ENCODE measurements at regions not wholly inside any gene's neighbourhood (a gene's known extent, or its start where the extent isn't known, plus 50 kb on each side); places are given as distances from the start of the nearest gene placed in this dataset.
"Not testable (repeated sequence)": the region's sequence is repeated elsewhere in the genome, so short reads cannot be mapped to it uniquely, and the experiment has no call there.

- no peak for DNase-seq (ENCODE audit: low read depth in 4 of 4, low spot score in 3 of 4)
Measured at GRCh38 chr15:95041297-95041696, 809.9 kb downstream of the MCTP2 start.

DNA sequence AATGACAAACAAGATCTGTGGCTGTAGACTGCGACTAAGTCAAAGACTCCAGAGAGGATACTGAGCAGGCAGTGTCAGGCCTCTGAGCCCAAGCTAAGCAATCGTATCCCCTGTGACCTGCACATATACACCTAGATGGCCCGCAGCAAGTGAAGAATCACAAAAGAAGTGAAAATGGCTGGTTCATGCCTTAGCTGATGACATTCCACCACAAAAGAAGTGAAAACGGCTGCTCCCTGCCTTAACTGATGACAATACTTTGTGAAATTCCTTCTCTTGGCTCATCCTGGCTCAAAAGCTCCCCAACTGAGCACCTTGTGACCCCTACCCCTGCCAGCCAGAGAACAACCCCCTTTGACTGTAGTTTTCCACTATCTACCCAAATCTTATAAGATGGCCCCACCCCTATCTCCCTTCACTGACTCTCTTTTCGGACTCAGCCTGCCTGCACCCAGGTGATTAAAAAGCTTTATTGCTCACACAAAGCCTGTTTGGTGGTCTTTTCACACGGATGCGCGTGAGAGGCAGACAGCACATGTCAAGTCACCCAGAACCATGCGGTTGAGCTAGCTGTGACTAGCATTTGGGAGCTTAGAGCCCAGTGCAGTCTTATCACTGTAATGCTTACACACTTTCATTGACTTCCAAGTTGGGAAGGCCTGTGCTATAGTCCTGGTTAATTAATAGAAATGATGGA, 812.0 kb downstream of the MCTP2 start:
- not testable (repeated sequence) for DNase-seq (ENCODE audit: low read depth in 4 of 4, low spot score in 3 of 4)

DNA sequence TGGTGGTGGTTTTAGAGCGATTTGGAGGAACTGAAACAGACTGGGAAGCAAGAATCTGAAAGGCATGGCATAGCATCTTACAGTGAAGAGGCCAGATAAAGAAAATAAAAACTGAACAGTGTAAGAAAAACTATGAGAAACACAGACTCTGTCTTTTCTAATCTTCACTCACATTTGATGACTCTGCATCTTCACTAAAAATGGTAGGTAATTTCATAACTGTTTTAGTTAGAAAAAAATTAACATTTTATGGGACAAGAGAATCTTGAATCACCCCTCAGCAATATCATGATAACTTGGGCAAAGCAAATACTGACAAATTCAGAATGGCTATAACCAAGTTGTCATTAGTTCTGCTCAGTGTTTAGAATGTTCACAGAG, 812.6 kb downstream of the MCTP2 start:
- DNase-seq (ENCODE audit: low read depth in 4 of 4, low spot score in 3 of 4), result no peak

- no peak for DNase-seq (ENCODE audit: low read depth in 4 of 4, low spot score in 3 of 4)
Measured at GRCh38 chr15:95044745-95045417, 813.5 kb downstream of the MCTP2 start.

- no peak for DNase-seq (ENCODE audit: low read depth in 4 of 4, low spot score in 3 of 4)
Measured at GRCh38 chr15:95051861-95052260, 820.5 kb downstream of the MCTP2 start.

DNA sequence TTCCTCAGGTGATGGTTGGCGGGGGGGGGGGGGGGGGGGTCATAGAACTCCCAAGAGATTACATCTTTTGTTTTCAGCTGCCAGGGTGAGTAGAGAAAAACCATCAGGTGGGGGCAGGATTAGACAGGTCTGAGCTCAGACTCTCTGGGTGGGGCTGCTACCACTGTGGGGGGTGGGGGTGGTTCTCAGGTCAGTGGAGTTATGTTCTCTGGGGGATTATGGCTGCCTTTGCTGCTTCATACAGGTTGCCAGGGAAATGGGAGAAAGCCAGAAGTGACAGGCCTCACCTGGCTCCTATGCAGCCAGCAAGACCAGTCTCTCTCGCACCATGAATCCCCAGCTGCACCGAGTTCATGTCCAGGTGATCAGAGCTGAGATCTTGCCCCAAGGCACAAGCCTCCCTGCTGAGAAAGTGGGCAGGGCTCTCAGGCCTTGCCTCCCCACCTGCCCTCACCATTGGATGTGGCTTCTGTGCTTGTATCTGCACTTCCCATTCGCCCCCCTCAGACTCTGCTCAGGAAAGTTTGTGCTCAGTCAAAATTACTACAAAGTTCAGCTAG, 828.1 kb downstream of the MCTP2 start:
- DNase-seq (ENCODE audit: low read depth in 4 of 4, low spot score in 3 of 4), result no peak

DNA sequence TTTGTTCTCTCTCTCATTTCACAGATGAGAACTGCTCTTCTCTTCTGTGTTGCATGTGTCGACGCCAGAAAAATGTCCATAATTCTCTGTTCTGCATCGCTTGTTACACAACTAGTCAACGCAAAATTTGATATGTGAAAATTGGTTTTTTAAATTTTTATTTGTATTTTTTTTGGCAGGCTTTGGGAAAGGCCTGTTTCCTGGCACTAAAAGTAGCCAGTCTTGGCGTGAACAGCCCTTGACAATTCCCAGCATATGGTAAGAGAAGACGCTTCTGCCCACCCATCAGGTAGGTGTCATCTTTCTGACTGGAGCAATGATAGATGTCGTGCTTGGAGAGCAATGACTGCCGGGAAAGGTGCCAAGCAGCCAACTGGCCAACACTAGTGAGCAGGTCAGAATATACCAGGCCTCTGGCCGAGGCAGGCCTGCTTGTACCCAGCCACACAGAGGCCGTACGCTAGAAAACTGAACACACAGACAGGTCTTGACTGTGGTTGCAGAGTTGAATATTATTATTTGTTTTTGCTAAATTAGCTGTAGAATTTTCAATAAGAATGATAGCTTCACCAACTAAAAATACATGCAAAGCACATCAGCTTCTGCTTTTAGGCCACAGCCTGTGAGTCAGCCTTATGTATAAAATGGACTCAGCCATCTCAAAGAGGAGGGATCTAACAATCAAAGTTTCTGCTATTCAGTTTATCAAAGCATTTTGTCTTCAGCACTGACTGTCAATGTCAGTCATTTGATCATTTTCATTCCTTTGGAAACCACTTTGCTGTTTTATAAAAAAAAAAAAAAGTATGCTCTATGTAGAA, 837.5 kb downstream of the MCTP2 start:
- DNase-seq (ENCODE audit: low read depth in 4 of 4, low spot score in 3 of 4), result no peak

- DNase-seq (ENCODE audit: low read depth in 4 of 4, low spot score in 3 of 4), result no peak
Measured at GRCh38 chr15:95075792-95076677, 844.7 kb downstream of the MCTP2 start.

DNA sequence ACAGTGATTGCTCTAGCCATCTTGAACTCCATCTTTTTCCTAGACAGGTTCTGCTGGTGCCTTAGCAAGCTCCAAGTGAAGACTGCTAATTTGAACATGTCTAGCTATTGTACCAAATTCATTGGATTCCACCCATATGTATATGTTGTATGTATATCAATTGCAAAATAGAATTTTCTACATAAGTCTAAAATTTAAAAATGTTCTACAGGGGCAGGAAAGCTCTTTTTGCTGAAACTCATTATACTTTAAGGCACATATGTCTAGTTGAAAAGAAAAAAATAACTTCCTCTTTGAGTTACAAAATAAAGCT, 845.3 kb downstream of the MCTP2 start:
- no peak for DNase-seq (ENCODE audit: low read depth in 4 of 4, low spot score in 3 of 4)

DNA sequence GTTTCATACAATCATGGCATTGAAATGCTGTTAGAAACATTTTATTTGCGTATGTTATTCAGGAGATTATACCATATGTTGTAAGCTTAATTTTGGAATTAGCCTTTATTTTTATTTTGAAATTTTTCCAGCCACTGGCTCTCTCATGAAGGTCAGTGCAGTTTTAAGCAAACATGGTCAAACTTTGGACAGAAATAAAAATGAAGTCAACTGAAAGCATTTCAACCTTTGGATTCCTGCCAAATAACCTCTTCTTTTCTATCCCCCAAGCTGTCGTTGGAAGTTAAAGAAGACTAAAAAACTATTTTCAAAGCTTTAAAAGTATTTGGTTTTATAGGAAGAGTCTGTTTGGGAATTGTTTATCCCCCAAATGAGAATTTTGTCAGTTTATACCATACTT, 846.6 kb downstream of the MCTP2 start:
- no peak for DNase-seq (ENCODE audit: low read depth in 4 of 4, low spot score in 3 of 4)

DNA sequence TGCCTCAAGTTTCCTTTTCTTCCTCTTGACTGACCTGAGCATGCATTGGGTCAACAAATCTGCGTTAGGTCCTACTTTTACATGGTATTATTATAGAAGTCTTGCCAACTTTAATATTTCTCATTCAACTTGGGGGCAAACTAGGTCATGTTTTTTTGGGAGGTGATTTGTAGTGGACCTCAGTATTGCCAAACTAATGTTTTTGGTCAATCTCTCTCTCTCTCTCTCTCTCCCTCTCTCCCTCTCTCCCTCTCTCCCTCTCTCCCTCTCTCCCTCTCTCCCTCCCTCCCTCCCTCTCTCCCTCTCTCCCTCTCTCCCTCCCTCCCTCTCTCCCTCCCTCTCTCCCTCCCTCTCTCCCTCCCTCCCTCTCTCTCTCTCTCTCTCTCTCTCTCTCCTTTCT, 848.9 kb downstream of the MCTP2 start:
- not testable (repeated sequence) for DNase-seq (ENCODE audit: low read depth in 4 of 4, low spot score in 3 of 4)

DNA sequence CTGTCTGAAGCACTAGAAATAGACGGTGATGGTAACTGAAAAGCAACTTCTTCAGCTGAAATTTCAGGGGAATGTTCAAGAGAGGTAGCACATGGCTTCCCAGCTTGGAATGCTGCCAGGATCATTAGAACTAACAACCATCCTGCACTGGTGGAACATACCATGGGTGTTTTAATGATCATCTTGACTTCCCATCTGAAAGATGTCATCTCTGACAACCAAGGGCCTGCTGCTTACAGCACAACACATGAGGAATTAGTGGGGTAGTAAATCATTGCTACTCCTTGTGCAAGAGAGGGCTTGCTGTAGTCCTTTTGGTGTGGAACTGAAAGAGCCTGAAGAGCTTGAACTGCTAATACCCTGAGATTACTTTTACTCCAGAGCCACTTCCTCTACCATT, 853.7 kb downstream of the MCTP2 start:
- DNase-seq (ENCODE audit: low read depth in 4 of 4, low spot score in 3 of 4), result peak in 1 of 4 donors; percentile 12

- DNase-seq (ENCODE audit: low read depth in 4 of 4, low spot score in 3 of 4), result peak in 1 of 4 donors; percentile 12
Measured at GRCh38 chr15:95086531-95087252, 855.3 kb downstream of the MCTP2 start.

- DNase-seq (ENCODE audit: low read depth in 4 of 4, low spot score in 3 of 4), result no peak
Measured at GRCh38 chr15:95087253-95087609, 855.9 kb downstream of the MCTP2 start.

DNA sequence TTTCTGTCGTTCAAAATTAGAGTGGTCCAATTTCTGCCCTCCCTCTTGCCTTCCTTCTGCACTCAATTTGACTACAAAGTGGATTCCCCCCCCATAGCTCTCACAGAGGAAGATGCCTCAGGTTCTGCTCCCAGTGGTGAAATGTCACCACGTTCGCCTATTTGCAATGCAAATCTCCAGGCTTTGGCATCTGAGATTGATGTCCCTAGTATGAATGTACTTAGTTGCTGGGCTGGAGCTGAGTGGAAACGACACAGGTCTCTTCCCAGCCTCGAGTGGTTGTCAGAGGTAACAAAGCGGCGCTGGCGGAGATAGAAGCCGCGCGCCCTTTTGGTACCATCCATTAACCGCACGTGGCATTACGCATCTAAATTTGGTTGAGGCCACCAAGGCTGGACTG, 860.1 kb downstream of the MCTP2 start:
- DNase-seq (ENCODE audit: low read depth in 4 of 4, low spot score in 3 of 4), result no peak

GRCh38 chr15:95095250-95095649, 863.9 kb downstream of the MCTP2 start:
- DNase-seq (ENCODE audit: low read depth in 4 of 4, low spot score in 3 of 4), result no peak

- no peak for DNase-seq (ENCODE audit: low read depth in 4 of 4, low spot score in 3 of 4)
Measured at GRCh38 chr15:95096651-95097050, 865.3 kb downstream of the MCTP2 start.

DNA sequence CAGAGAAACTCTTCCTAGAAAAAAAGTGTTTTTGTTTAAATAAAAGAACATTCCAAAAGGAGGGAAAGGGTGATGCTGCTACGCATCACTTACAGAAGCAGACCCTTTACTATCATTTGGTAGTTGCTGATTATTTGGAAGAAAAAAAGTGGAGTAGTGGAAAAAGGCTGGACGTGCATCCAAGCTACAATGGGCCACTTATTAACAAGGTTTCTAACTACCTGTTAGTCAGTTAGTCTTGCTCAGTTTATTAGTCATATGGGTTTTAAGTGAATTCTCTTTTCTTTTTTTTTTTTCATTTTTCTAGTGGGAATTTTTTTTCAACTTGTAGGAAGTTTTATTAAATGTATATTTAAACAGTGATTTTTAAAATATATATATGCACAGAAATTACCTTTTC, 866.0 kb downstream of the MCTP2 start:
- DNase-seq (ENCODE audit: low read depth in 4 of 4, low spot score in 3 of 4), result no peak

DNA sequence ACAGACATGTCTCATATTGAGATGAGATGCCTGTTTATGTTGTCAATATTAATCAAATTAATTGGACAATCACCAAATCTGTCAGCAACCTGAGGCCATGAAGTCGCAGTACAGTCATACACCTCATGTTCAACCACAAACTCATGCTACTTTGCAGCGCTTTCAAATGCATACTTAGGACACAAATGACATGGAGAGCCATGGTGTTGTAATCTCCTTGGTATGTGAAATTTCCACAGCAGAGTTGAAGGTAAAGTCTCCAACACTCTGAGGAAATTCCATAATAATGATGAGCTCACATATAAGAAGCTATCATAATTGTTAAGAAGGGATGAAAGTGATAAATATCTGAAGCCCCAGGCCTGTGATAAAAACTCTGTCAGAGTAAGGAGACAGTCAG, 873.9 kb downstream of the MCTP2 start:
- DNase-seq (ENCODE audit: low read depth in 4 of 4, low spot score in 3 of 4), result no peak

- DNase-seq (ENCODE audit: low read depth in 4 of 4, low spot score in 3 of 4), result no peak
Measured at GRCh38 chr15:95106801-95107200, 875.4 kb downstream of the MCTP2 start.
